ENCODE measurements at regions not wholly inside any gene's neighbourhood (a gene's known extent, or its start where the extent isn't known, plus 50 kb on each side); places are given as distances from the start of the nearest gene placed in this dataset.

DNA sequence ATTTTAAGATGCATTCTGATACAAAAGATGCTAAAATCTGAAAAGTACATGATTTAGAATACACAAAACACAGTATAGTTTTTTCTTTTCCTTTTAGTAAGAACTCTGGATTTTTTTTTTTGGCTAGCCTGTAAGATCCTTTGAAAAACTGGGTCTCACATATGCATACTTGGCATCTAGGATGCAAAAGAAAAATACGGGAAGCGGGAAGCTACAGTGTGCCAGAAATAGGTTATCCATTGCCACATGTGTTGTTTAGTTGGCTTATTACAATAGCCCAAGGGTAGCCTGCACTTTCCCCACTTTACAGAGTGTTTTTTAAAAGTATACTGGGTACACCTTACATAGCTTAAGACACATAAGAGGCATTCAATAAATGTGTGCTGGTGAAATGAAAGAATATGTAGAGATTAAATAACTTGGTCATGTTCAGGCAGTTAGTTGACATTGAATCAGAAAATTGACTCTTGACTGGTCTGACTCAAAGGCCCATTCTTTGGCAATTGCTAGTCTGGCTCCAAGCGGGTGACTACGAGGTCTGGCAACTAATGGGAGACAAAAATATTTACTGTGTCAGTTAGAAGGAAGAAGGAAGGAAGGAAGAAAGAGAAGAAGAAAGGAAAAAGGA, 286.8 kb upstream of the TRIB2 start:
- Histone ChIP-seq H4K20me1 (ENCODE audit: control insufficient read depth, insufficient read depth, low read depth, low read length) (no peaks in the 10 kb centered on the region), H3K4me1 (ENCODE audit: control insufficient read depth, low read length) (no peaks in the 10 kb centered on the region), H3K36me3 (ENCODE audit: control insufficient read depth, low read length) (no peaks in the 10 kb centered on the region), H3K79me2 (ENCODE audit: control insufficient read depth, low read length) (no peaks in the 10 kb centered on the region), H3K9me3 (ENCODE audit: control insufficient read depth, insufficient read depth, low read length) (no peaks in the 10 kb centered on the region), H3K9me2 (replicated peaks; ENCODE audit: control insufficient read depth, low read length) (no peaks in the 10 kb centered on the region), H3K4me3 (ENCODE audit: low read length) (no peak overlapping the region), H3K27ac (ENCODE audit: low read depth, low read length) (no peak overlapping the region), H3K4me2 (ENCODE audit: low read length) (no peak overlapping the region), H3F3A (ENCODE audit: control insufficient read depth, insufficient read depth) (no peaks in the 10 kb centered on the region), H3K27me3 (ENCODE audit: control insufficient read depth, low read length) (no peaks in the 10 kb centered on the region)
- TF ChIP-seq, protein P1, sequence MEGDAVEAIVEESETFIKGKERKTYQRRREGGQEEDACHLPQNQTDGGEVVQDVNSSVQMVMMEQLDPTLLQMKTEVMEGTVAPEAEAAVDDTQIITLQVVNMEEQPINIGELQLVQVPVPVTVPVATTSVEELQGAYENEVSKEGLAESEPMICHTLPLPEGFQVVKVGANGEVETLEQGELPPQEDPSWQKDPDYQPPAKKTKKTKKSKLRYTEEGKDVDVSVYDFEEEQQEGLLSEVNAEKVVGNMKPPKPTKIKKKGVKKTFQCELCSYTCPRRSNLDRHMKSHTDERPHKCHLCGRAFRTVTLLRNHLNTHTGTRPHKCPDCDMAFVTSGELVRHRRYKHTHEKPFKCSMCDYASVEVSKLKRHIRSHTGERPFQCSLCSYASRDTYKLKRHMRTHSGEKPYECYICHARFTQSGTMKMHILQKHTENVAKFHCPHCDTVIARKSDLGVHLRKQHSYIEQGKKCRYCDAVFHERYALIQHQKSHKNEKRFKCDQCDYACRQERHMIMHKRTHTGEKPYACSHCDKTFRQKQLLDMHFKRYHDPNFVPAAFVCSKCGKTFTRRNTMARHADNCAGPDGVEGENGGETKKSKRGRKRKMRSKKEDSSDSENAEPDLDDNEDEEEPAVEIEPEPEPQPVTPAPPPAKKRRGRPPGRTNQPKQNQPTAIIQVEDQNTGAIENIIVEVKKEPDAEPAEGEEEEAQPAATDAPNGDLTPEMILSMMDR (IDR thresholded peaks at IDR 0.05; ENCODE audit: low read depth, low read length, poor library complexity, severe bottlenecking), result no peak
- TF ChIP-seq EZH2phosphoT487 (IDR thresholded peaks at IDR 0.05; ENCODE audit: borderline replicate concordance, low read length), result no peak

DNA sequence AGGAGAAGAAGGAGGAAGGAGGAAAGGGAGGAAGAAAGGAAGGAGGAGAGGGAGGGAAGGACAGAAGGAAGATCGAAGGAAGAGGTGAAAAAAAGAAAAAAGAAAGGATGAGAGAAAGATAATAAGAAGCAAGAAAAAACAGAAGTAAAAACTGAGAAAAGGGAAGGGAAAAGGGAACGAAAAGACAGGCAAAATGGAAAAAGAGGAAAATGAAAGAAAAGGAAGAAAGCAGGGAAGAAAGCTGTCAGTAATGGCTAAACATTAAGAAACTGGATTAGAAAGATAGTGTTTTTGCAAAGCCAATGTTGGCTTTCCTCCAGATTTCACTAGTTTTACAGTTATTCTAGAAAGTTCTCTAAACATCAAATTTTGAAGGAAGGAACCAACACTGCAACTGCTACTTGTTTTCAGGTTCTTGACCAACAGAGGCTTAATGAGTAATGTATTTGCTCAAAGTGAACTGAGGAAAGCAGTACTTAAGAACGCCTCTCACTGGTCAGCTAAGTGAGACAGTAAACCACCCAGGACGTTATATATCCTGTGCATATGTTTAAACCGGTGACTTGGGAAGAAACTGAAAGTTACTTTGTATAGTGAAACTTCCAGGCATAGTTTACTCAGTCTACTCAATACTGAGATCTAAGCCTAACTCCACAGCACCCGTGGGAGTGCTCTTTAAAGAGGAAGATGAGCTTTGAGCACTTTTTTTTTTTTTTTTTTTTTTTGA, 286.2 kb upstream of the TRIB2 start:
- no peaks in the 10 kb centered on the region for H4K20me1 ChIP-seq (ENCODE audit: control insufficient read depth, insufficient read depth, low read depth, low read length)
- no peak overlapping the region for H3K4me2 ChIP-seq (ENCODE audit: low read length)
- H3K4me1 ChIP-seq (ENCODE audit: control insufficient read depth, low read length), result peaks cover 4% of the 10 kb centered on the region
- H3K9me2 ChIP-seq (replicated peaks; ENCODE audit: control insufficient read depth, low read length), result no peaks in the 10 kb centered on the region
- H3K9me3 ChIP-seq (ENCODE audit: control insufficient read depth, insufficient read depth, low read length), result no peaks in the 10 kb centered on the region
- no peaks in the 10 kb centered on the region for H3K79me2 ChIP-seq (ENCODE audit: control insufficient read depth, low read length)
- H3K4me3 ChIP-seq (ENCODE audit: low read length), result no peak overlapping the region
- no peaks in the 10 kb centered on the region for H3K36me3 ChIP-seq (ENCODE audit: control insufficient read depth, low read length)
- no peaks in the 10 kb centered on the region for H3F3A ChIP-seq (ENCODE audit: control insufficient read depth, insufficient read depth)
- TF ChIP-seq, protein P1 (IDR thresholded peaks at IDR 0.05; ENCODE audit: low read depth, low read length, poor library complexity, severe bottlenecking), result no peak
- TF ChIP-seq EZH2phosphoT487 (IDR thresholded peaks at IDR 0.05; ENCODE audit: borderline replicate concordance, low read length), result no peak
- no peaks in the 10 kb centered on the region for H3K27me3 ChIP-seq (ENCODE audit: control insufficient read depth, low read length)
- H3K27ac ChIP-seq (ENCODE audit: low read depth, low read length), result no peak overlapping the region

DNA sequence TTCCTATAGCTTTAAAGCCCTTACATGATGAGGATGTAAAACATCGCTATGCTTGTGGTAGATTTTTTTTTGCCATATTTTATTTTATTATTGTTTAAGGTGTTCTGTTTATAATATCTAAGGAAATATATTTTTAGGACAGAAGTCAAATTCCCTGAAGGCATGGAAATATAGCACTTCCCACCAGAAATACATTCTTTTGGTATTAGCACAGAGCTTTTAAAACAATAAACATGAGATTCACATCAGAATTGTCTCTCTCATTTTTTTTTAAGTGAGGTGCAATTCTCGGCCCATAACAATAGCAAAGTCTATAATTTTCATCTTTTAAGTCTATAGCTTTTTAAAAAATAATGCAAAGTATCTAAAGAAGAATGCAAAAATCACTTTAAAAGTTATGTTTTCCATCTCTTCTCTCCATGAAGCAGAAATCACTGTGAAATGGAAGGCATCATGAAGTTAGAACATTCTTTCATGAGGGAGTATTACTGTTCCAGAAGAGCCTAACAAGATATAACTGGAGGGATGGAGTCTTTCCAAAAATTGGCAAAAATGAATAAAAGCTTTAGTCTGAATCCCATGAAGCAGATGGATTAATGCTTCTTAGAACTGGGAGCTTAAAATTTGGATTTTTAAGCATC, 283.6 kb upstream of the TRIB2 start:
- no peaks in the 10 kb centered on the region for H3F3A ChIP-seq (ENCODE audit: control insufficient read depth, insufficient read depth)
- TF ChIP-seq, protein P1 (IDR thresholded peaks at IDR 0.05; ENCODE audit: low read depth, low read length, poor library complexity, severe bottlenecking), result no peak
- TF ChIP-seq EZH2phosphoT487 (IDR thresholded peaks at IDR 0.05; ENCODE audit: borderline replicate concordance, low read length), result no peak
- H3K36me3 ChIP-seq (ENCODE audit: control insufficient read depth, low read length), result no peaks in the 10 kb centered on the region
- no peak overlapping the region for H3K4me2 ChIP-seq (ENCODE audit: low read length)
- no peaks in the 10 kb centered on the region for H4K20me1 ChIP-seq (ENCODE audit: control insufficient read depth, insufficient read depth, low read depth, low read length)
- no peak overlapping the region for H3K4me3 ChIP-seq (ENCODE audit: low read length)
- H3K4me1 ChIP-seq (ENCODE audit: control insufficient read depth, low read length), result peaks cover 10% of the 10 kb centered on the region
- no peaks in the 10 kb centered on the region for H3K27me3 ChIP-seq (ENCODE audit: control insufficient read depth, low read length)
- no peaks in the 10 kb centered on the region for H3K9me2 ChIP-seq (replicated peaks; ENCODE audit: control insufficient read depth, low read length)
- H3K9me3 ChIP-seq (ENCODE audit: control insufficient read depth, insufficient read depth, low read length), result no peaks in the 10 kb centered on the region
- no peaks in the 10 kb centered on the region for H3K79me2 ChIP-seq (ENCODE audit: control insufficient read depth, low read length)
- no peak overlapping the region for H3K27ac ChIP-seq (ENCODE audit: low read depth, low read length)
